H9 (cell line): ENCODE measurements at regions not wholly inside any gene's neighbourhood (a gene's known extent, or its start where the extent isn't known, plus 50 kb on each side); places are given as distances from the start of the nearest gene placed in this dataset.

Source experiments
- DNase-seq: peaks from one replicate; pipeline ENCODE4 v3.0.0-alpha.2; 2017
- H2AFZ ChIP-seq: one replicate; pipeline ENCODE4 v1.6.1; 2013; ENCODE audit warnings: mild to moderate bottlenecking, low read length, control low read depth, moderate library complexity
- H2AK5ac ChIP-seq: 2 replicates; pipeline ENCODE4 v1.6.1; 2013; ENCODE audit warnings: low read length, control low read depth, mixed read lengths; ENCODE audit not compliant: insufficient read length
- H2BK120ac ChIP-seq: one replicate; pipeline ENCODE4 v1.6.1; 2013; ENCODE audit warnings: low read depth, mild to moderate bottlenecking, low read length, control low read depth, inconsistent platforms; ENCODE audit not compliant: poor library complexity, severe bottlenecking
- H2BK12ac ChIP-seq: 2 replicates; pipeline ENCODE4 v1.6.1; 2013; ENCODE audit warnings: low read length, control low read depth, mixed read lengths, low read depth; ENCODE audit not compliant: insufficient read length
- H2BK15ac ChIP-seq: 2 replicates; pipeline ENCODE4 v1.6.1; 2013; ENCODE audit warnings: low read depth, low read length, control low read depth
- H2BK20ac ChIP-seq: one replicate; pipeline ENCODE4 v1.6.1; 2013; ENCODE audit warnings: low read depth, mild to moderate bottlenecking, low read length, control low read depth, inconsistent platforms; ENCODE audit not compliant: poor library complexity, severe bottlenecking
- H2BK5ac ChIP-seq: 2 replicates; pipeline ENCODE4 v1.6.1; 2013; ENCODE audit warnings: low read length, control low read depth, mixed read lengths; ENCODE audit not compliant: insufficient read length
- H3K14ac ChIP-seq: 2 replicates; pipeline ENCODE4 v1.6.1; 2013; ENCODE audit warnings: low read length, control low read depth; ENCODE audit not compliant: insufficient read depth
- H3K18ac ChIP-seq: 2 replicates; pipeline ENCODE4 v1.6.1; 2013; ENCODE audit warnings: low read depth, mild to moderate bottlenecking, mixed read lengths, low read length, control low read depth; ENCODE audit not compliant: insufficient read length
- H3K23ac ChIP-seq: 2 replicates; pipeline ENCODE4 v1.6.1; 2013; ENCODE audit warnings: low read length, control low read depth, mixed read lengths, low read depth; ENCODE audit not compliant: insufficient read length
- H3K23me2 ChIP-seq: 2 replicates; pipeline ENCODE4 v1.6.1; 2013; ENCODE audit warnings: low read depth, mild to moderate bottlenecking, mixed read lengths, low read length, control low read depth; ENCODE audit not compliant: insufficient read length, poor library complexity, severe bottlenecking
- H3K27ac ChIP-seq: 2 replicates; pipeline ENCODE4 v1.5.1; 2013; ENCODE audit warnings: low read length, control low read depth, mixed read lengths, low read depth; ENCODE audit not compliant: insufficient read length
- H3K27me3 ChIP-seq: 2 replicates; pipeline ENCODE4 v1.6.1; 2013; ENCODE audit warnings: low read length, control low read depth, inconsistent platforms; ENCODE audit not compliant: insufficient read depth
- H3K4ac ChIP-seq: 2 replicates; pipeline ENCODE4 v1.6.1; 2013; ENCODE audit warnings: low read depth, mild to moderate bottlenecking, control low read depth, inconsistent platforms, low read length, moderate library complexity
- H3K4me1 ChIP-seq: 2 replicates; pipeline ENCODE4 v1.6.1; 2013; ENCODE audit warnings: low read length, control low read depth, inconsistent platforms; ENCODE audit not compliant: insufficient read depth
- H3K4me2 ChIP-seq: 2 replicates; pipeline ENCODE4 v1.6.1; 2013; ENCODE audit warnings: low read length, control low read depth, mixed read lengths; ENCODE audit not compliant: insufficient read length, insufficient read depth
- H3K56ac ChIP-seq: 2 replicates; pipeline ENCODE4 v1.6.1; 2013; ENCODE audit warnings: low read depth, mild to moderate bottlenecking, mixed read lengths, low read length, control low read depth; ENCODE audit not compliant: insufficient read length
- H3K79me1 ChIP-seq: 2 replicates; pipeline ENCODE4 v1.6.1; 2013; ENCODE audit warnings: low read depth, mild to moderate bottlenecking, moderate library complexity, low read length, control low read depth, inconsistent platforms; ENCODE audit not compliant: insufficient read depth, poor library complexity, severe bottlenecking
- H3K79me2 ChIP-seq: 2 replicates; pipeline ENCODE4 v1.6.1; 2013; ENCODE audit warnings: low read length, control low read depth, inconsistent platforms; ENCODE audit not compliant: insufficient read depth
- H3K9ac ChIP-seq: 2 replicates; pipeline ENCODE4 v1.6.1; 2013; ENCODE audit warnings: low read length, control low read depth, mixed read lengths; ENCODE audit not compliant: insufficient read length; ENCODE audit errors: extremely low read depth
- H3K9me3 ChIP-seq: one replicate; pipeline ENCODE4 v1.6.1; 2013; ENCODE audit warnings: low read depth, low read length, inconsistent platforms; ENCODE audit not compliant: control insufficient read depth
- H3T11ph ChIP-seq: one replicate; pipeline ENCODE4 v1.6.1; 2013; ENCODE audit warnings: mild to moderate bottlenecking, low read length, control low read depth, inconsistent platforms
- H4K20me1 ChIP-seq: one replicate; pipeline ENCODE4 v1.6.1; 2013; ENCODE audit not compliant: control insufficient read depth, insufficient read length, insufficient read depth
- H4K5ac ChIP-seq: 2 replicates; pipeline ENCODE4 v1.6.1; 2013; ENCODE audit warnings: low read depth, mild to moderate bottlenecking, mixed read lengths, low read length, control low read depth; ENCODE audit not compliant: insufficient read length
- H4K8ac ChIP-seq: replicated peaks from 2 replicates; pipeline ENCODE4 v1.6.1; 2013; ENCODE audit warnings: low read length, control low read depth, mixed read lengths, low read depth; ENCODE audit not compliant: insufficient read length
- H4K91ac ChIP-seq: 2 replicates; pipeline ENCODE4 v1.6.1; 2013; ENCODE audit warnings: low read depth, mild to moderate bottlenecking, moderate library complexity, mixed read lengths, low read length, control low read depth; ENCODE audit not compliant: insufficient read length
- H3K27ac Mint-ChIP-seq, 3 experiments: 2 replicates in 2 of 3; 3 replicates in 1 of 3; pipeline ENCODE4 v1.8.0; 2020 to 2021; ENCODE audit warnings: mixed read lengths in 3 of 3, mild to moderate bottlenecking in 1 of 3, moderate library complexity in 1 of 3
- H3K27me3 Mint-ChIP-seq: 2 replicates; pipeline ENCODE4 v1.8.0; 2021; ENCODE audit warnings: low read depth, mild to moderate bottlenecking, moderate library complexity, mixed read lengths
- H3K36me3 Mint-ChIP-seq, 3 experiments: 2 replicates in 2 of 3; 3 replicates in 1 of 3; pipeline ENCODE4 v1.8.0; 2020 to 2021; ENCODE audit warnings: low read depth in 3 of 3, mixed read lengths in 3 of 3; ENCODE audit not compliant: insufficient read depth in 1 of 3
- H3K4me1 Mint-ChIP-seq, 2 experiments: 2 replicates each; pipeline ENCODE4 v1.8.0; 2020; ENCODE audit warnings: mixed read lengths in 2 of 2
- H3K4me3 Mint-ChIP-seq, 2 experiments: 2 replicates in 1 of 2; 3 replicates in 1 of 2; pipeline ENCODE4 v1.8.0; 2020 to 2021; ENCODE audit warnings: mild to moderate bottlenecking in 2 of 2, mixed read lengths in 2 of 2, moderate library complexity in 1 of 2
- H3K9me3 Mint-ChIP-seq, 2 experiments: 2 replicates in 1 of 2; 3 replicates in 1 of 2; pipeline ENCODE4 v1.8.0; 2020; ENCODE audit warnings: mild to moderate bottlenecking in 2 of 2, mixed read lengths in 2 of 2, moderate library complexity in 1 of 2
- CTCF ChIP-seq: fragments of 200-600 bp; sonication (generic); conservative IDR thresholded peaks from 3 replicates; pipeline ENCODE4 v1.8.0; 2021; ENCODE audit warnings: antibody characterized with exemption, mild to moderate bottlenecking
- WGBS: extraction: QIAGEN DNeasy Blood & Tissue Kit; methylation state at CpG from one replicate; pipeline ENCODE4 v1.1.7; 2013; ENCODE audit warnings: missing lambda C conversion rate, low lambda C conversion rate, mixed read lengths; ENCODE audit not compliant: insufficient read length; ENCODE audit errors: extremely low coverage; 5-methylcytosine and 5-hydroxymethylcytosine counted together

- Histone ChIP-seq H2AK5ac (no peak overlapping the region), H2BK12ac (no peak overlapping the region), H3K4ac (no peak overlapping the region), H3K14ac (no peak overlapping the region), H2AFZ (no peak overlapping the region), H3K4me1 (no peaks in the 10 kb centered on the region), H3K79me2 (no peaks in the 10 kb centered on the region), H2BK15ac (no peak overlapping the region), H4K20me1 (no peaks in the 10 kb centered on the region), H2BK20ac (no peak overlapping the region), H4K5ac (no peak overlapping the region), H3K27ac (no peak overlapping the region), H4K91ac (no peak overlapping the region), H3K18ac (no peak overlapping the region), H2BK5ac (no peak overlapping the region), H3K27me3 (no peaks in the 10 kb centered on the region), H3T11ph (no peak overlapping the region), H3K9me3 (no peaks in the 10 kb centered on the region), H3K79me1 (no peaks in the 10 kb centered on the region), H3K23ac (no peak overlapping the region), H3K4me2 (no peak overlapping the region), H3K56ac (no peak overlapping the region), H3K23me2 (no peaks in the 10 kb centered on the region), H2BK120ac (no peak overlapping the region), H3K9ac (no peak overlapping the region), H4K8ac (no peak overlapping the region)
- Mint-ChIP-seq H3K4me1 (0 out of 4 replicates have a peak, but pooled peaks cover 4 to 7% of the 10 kb centered on the region in 2 experiments), H3K9me3 (peaks cover 24 to 60% of the 10 kb centered on the region in 2 experiments), H3K36me3 (peaks cover 8 to 11% (median 10%) of the 10 kb centered on the region in 3 experiments), H3K27ac (no peak overlapping the region), H3K4me3 (no peak overlapping the region), H3K27me3 (no peaks in the 10 kb centered on the region)
- no CpG with 5 or more reads among the region's 1 CpG for WGBS
- DNase-seq: no peak
- no peak for TF ChIP-seq CTCF
Observed at GRCh38 chrX:122046226-122046625, 998.8 kb downstream of the GLUD2 start.
